ENCODE measurements at regions not wholly inside any gene's neighbourhood (a gene's known extent, or its start where the extent isn't known, plus 50 kb on each side); places are given as distances from the start of the nearest gene placed in this dataset.

- FAIRE-seq (no peak), DNase-seq (ENCODE audit: low read depth) (no peak)
- H2AFZ ChIP-seq (ENCODE audit: low read depth, low read length), result no peak overlapping the region
- no peak overlapping the region for H3K4me3 Mint-ChIP-seq (ENCODE audit: unreplicated experiment)
- no peak overlapping the region for H3K9ac ChIP-seq (ENCODE audit: low read length)
- H3K36me3 Mint-ChIP-seq (ENCODE audit: low read depth, unreplicated experiment), result no peaks in the 10 kb centered on the region
- TF ChIP-seq CTCF (IDR thresholded peaks at IDR 0.05; ENCODE audit: insufficient read depth, low read depth, low read length) (no peak), EZH2 (IDR thresholded peaks at IDR 0.05; ENCODE audit: insufficient read depth, low read length) (no peak)
- H4K20me1 ChIP-seq (ENCODE audit: insufficient read depth, low read length), result no peaks in the 10 kb centered on the region
- H3K27ac Mint-ChIP-seq (ENCODE audit: unreplicated experiment), result no peak overlapping the region
- no peaks in the 10 kb centered on the region for H3K27me3 Mint-ChIP-seq (ENCODE audit: low read depth, unreplicated experiment)
- no peaks in the 10 kb centered on the region for H3K9me3 Mint-ChIP-seq (ENCODE audit: unreplicated experiment)
- no peaks in the 10 kb centered on the region for H3K36me3 ChIP-seq (ENCODE audit: insufficient read depth, low read length)
- H3K27ac ChIP-seq (ENCODE audit: low read depth, low read length), result no peak overlapping the region
- H3K79me2 ChIP-seq (ENCODE audit: insufficient read depth, low read length), result no peaks in the 10 kb centered on the region
- H3K27me3 ChIP-seq (ENCODE audit: insufficient read depth, low read length), result no peaks in the 10 kb centered on the region
- H3K4me1 Mint-ChIP-seq (ENCODE audit: low read depth, unreplicated experiment), result peaks cover 9% of the 10 kb centered on the region
- no peak overlapping the region for H3K4me3 ChIP-seq (ENCODE audit: insufficient read depth, low read depth, low read length)
- peaks cover 6% of the 10 kb centered on the region for H3K4me1 ChIP-seq (ENCODE audit: insufficient read depth, low read length)
- no peaks in the 10 kb centered on the region for H3K9me3 ChIP-seq (ENCODE audit: insufficient read depth, low read depth, low read length)
- no peak overlapping the region for H3K4me2 ChIP-seq (ENCODE audit: low read length)
Measured at GRCh38 chr9:3758816-3759576, 233.2 kb upstream of the RFX3 start.

- no peaks in the 10 kb centered on the region for H3K9me3 Mint-ChIP-seq (ENCODE audit: unreplicated experiment)
- H4K20me1 ChIP-seq (ENCODE audit: insufficient read depth, low read length), result no peaks in the 10 kb centered on the region
- H3K4me3 Mint-ChIP-seq (ENCODE audit: unreplicated experiment), result no peak overlapping the region
- H3K4me2 ChIP-seq (ENCODE audit: low read length), result no peak overlapping the region
- H3K9ac ChIP-seq (ENCODE audit: low read length), result no peak overlapping the region
- no peak overlapping the region for H2AFZ ChIP-seq (ENCODE audit: low read depth, low read length)
- H3K79me2 ChIP-seq (ENCODE audit: insufficient read depth, low read length), result no peaks in the 10 kb centered on the region
- H3K4me3 ChIP-seq (ENCODE audit: insufficient read depth, low read depth, low read length), result no peak overlapping the region
- TF ChIP-seq EZH2 (IDR thresholded peaks at IDR 0.05; ENCODE audit: insufficient read depth, low read length) (no peak), CTCF (IDR thresholded peaks at IDR 0.05; ENCODE audit: insufficient read depth, low read depth, low read length) (no peak)
- H3K27me3 ChIP-seq (ENCODE audit: insufficient read depth, low read length), result no peaks in the 10 kb centered on the region
- H3K36me3 ChIP-seq (ENCODE audit: insufficient read depth, low read length), result no peaks in the 10 kb centered on the region
- DNase-seq (ENCODE audit: low read depth) (no peak), FAIRE-seq (no peak)
- H3K9me3 ChIP-seq (ENCODE audit: insufficient read depth, low read depth, low read length), result no peaks in the 10 kb centered on the region
- H3K27ac Mint-ChIP-seq (ENCODE audit: unreplicated experiment), result no peak overlapping the region
- H3K36me3 Mint-ChIP-seq (ENCODE audit: low read depth, unreplicated experiment), result no peaks in the 10 kb centered on the region
- no peak overlapping the region for H3K27ac ChIP-seq (ENCODE audit: low read depth, low read length)
- peaks cover 20% of the 10 kb centered on the region for H3K4me1 Mint-ChIP-seq (ENCODE audit: low read depth, unreplicated experiment)
- H3K27me3 Mint-ChIP-seq (ENCODE audit: low read depth, unreplicated experiment), result no peaks in the 10 kb centered on the region
- H3K4me1 ChIP-seq (ENCODE audit: insufficient read depth, low read length), result peaks cover 13% of the 10 kb centered on the region
Measured at GRCh38 chr9:3756071-3756470, 230.3 kb upstream of the RFX3 start.

DNA sequence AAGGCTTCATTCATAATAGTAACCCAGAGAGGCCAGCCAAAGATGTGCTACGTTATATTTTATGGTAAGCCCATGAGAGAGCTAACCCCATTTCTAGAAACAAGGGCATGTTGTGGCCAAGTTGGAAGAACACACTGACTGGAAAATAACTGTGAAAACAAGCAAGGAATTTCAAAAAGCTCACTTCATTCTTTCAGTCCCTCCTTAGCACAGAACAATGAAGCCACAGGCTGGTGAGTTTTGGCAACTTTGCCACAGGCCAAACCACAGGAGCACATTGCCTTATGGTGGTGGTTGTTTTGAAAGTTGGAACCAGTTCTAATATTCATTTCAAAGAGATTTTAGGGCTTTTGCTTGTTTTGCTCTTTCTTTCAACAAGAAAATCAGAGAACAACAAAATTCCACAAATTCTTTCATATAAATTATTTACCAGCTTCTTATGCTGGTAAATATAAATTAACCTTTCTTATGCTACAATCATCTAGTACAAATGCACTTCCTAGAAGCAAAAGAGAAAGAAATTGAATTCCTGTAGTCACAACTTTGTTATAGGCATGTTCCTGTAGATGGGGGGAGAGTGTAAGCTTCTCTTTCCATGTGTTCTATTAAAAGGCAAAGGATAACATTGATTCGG, 225.4 kb upstream of the RFX3 start:
- Mint-ChIP-seq H3K9me3 (ENCODE audit: unreplicated experiment) (no peaks in the 10 kb centered on the region), H3K27me3 (ENCODE audit: low read depth, unreplicated experiment) (no peaks in the 10 kb centered on the region), H3K4me1 (ENCODE audit: low read depth, unreplicated experiment) (peaks cover 33% of the 10 kb centered on the region), H3K27ac (ENCODE audit: unreplicated experiment) (peak overlapping the region; percentile 66), H3K4me3 (ENCODE audit: unreplicated experiment) (no peak overlapping the region), H3K36me3 (ENCODE audit: low read depth, unreplicated experiment) (no peaks in the 10 kb centered on the region)
- Histone ChIP-seq H3K9me3 (ENCODE audit: insufficient read depth, low read depth, low read length) (no peaks in the 10 kb centered on the region), H3K9ac (ENCODE audit: low read length) (no peak overlapping the region), H3K36me3 (ENCODE audit: insufficient read depth, low read length) (no peaks in the 10 kb centered on the region), H3K4me1 (ENCODE audit: insufficient read depth, low read length) (peaks cover 18% of the 10 kb centered on the region), H4K20me1 (ENCODE audit: insufficient read depth, low read length) (no peaks in the 10 kb centered on the region), H3K27ac (ENCODE audit: low read depth, low read length) (peak overlapping the region; percentile 8), H3K4me3 (ENCODE audit: insufficient read depth, low read depth, low read length) (no peak overlapping the region), H3K27me3 (ENCODE audit: insufficient read depth, low read length) (no peaks in the 10 kb centered on the region), H3K79me2 (ENCODE audit: insufficient read depth, low read length) (no peaks in the 10 kb centered on the region), H3K4me2 (ENCODE audit: low read length) (peak overlapping the region; percentile 5), H2AFZ (ENCODE audit: low read depth, low read length) (no peak overlapping the region)
- DNase-seq (ENCODE audit: low read depth), result peak; percentile 82
- FAIRE-seq, result peak; percentile 88
- TF ChIP-seq EZH2 (IDR thresholded peaks at IDR 0.05; ENCODE audit: insufficient read depth, low read length), result no peak

Data from astrocyte (in vitro differentiated cells and primary cell).